ENCODE measurements at regions not wholly inside any gene's neighbourhood (a gene's known extent, or its start where the extent isn't known, plus 50 kb on each side); places are given as distances from the start of the nearest gene placed in this dataset.

- no peak for TF ChIP-seq CTCF (IDR thresholded peaks at IDR 0.05; ENCODE audit: control insufficient read depth, insufficient read depth, low read depth, low read length, missing control alignments)
- H3K4me3 ChIP-seq (ENCODE audit: control insufficient read depth, low read depth, low read length) = no peak overlapping the region
- DNase-seq (ENCODE audit: low read depth) = no peak
Measured at GRCh38 chr5:4625206-4625896, 514.8 kb upstream of the ADAMTS16 start.

DNA sequence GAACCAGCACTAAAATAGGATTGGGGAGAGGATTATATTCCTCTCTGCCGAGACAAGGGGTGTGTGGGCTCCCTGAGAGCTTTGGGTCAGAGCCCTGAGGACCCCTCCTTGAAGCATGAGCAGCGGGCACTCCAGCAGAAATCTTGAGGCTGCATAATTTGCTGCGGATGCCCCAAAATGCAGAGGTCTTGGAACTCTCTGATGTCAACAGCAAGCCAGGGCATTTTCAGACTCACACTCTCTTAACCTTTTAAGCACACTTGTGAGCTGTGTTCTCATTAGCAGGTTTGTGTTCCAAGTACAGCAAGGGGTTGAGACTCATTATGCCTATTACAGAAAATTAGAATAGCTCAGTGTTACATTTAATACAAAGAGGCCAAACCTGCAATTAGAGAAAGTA is 513.0 kb upstream of the ADAMTS16 start:
- DNase-seq (ENCODE audit: low read depth) = no peak
- no peak overlapping the region for H3K4me3 ChIP-seq (ENCODE audit: control insufficient read depth, low read depth, low read length)
- TF ChIP-seq CTCF (IDR thresholded peaks at IDR 0.05; ENCODE audit: control insufficient read depth, insufficient read depth, low read depth, low read length, missing control alignments) = no peak

DNA sequence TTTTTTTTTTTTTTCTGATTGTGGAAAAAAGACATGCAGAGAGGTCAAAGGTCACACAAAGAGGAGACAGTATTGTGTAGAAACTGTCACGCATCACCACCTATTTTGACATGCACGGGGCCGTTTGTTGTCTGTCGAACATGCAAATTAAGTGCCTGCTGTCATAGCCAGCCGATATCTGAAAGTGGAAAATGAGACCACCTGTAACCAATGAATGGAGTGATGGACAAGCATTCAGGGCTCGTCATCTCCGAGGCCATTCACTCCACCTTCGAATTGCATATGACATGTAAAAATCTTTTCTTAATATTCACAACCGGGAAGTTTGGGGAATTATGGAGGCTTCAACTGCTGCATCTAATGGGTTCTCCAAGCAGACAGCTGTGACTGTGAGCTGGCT is 512.2 kb upstream of the ADAMTS16 start:
- no peak for TF ChIP-seq CTCF (IDR thresholded peaks at IDR 0.05; ENCODE audit: control insufficient read depth, insufficient read depth, low read depth, low read length, missing control alignments)
- H3K4me3 ChIP-seq (ENCODE audit: control insufficient read depth, low read depth, low read length) = no peak overlapping the region
- no peak for DNase-seq (ENCODE audit: low read depth)

DNA sequence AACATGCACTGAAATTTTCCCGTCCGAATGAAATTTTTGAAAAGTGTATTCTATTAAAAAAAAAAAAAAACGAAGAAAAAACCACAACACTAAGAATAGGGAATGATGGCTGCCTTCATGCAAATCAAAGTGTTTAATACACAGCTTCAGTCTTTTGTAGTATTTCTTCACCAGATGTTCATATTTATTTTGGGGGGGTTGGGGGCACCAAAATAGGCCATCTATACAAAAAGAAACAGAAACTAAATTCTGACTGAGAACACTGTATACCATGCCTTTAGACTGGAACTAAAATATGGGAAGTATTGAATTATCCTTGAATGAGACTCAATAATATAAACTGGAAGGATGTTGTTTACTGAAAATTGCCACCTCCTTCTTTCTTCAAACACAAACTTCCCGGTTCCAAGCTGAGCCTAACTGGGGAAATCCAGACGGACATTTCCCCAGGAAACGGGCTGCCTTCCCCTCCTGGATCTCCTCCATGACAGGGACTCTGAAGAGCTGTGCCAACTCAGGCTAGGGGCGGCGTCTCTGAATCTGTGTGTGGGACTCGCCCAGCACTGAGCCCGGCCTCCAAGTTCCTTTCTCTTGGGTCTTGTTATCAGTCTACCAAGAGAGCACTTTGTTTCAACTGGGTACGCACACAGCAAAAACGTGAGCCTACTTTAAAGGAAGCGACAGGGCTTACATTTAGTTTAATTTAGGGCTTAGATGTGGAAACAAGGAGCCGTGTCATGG is 511.3 kb upstream of the ADAMTS16 start:
- DNase-seq (ENCODE audit: low read depth) = no peak
- no peak overlapping the region for H3K4me3 ChIP-seq (ENCODE audit: control insufficient read depth, low read depth, low read length)
- TF ChIP-seq CTCF (IDR thresholded peaks at IDR 0.05; ENCODE audit: control insufficient read depth, insufficient read depth, low read depth, low read length, missing control alignments) = no peak

DNA sequence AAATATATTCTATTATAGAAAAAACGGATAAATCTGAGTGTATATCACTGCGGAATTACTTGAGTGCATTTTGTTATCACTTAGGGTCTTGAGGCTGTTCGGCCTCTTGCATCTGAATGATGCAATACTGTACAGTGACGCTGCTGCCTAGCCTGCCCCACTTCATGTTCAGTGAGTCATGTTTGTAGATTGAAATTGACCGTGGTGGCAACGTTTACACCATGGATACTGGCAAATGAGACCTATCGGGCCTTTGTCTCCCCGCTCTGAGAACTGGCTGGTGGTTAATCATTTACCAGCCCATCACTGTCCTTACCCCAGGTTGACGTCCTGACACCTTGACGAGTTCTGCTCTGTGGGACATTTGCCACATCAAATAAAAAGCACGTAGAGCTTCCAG is 510.1 kb upstream of the ADAMTS16 start:
- no peak for TF ChIP-seq CTCF (IDR thresholded peaks at IDR 0.05; ENCODE audit: control insufficient read depth, insufficient read depth, low read depth, low read length, missing control alignments)
- no peak for DNase-seq (ENCODE audit: low read depth)
- H3K4me3 ChIP-seq (ENCODE audit: control insufficient read depth, low read depth, low read length) = no peak overlapping the region

- TF ChIP-seq CTCF (IDR thresholded peaks at IDR 0.05; ENCODE audit: control insufficient read depth, insufficient read depth, low read depth, low read length, missing control alignments) = no peak
- no peak for DNase-seq (ENCODE audit: low read depth)
- H3K4me3 ChIP-seq (ENCODE audit: control insufficient read depth, low read depth, low read length) = no peak overlapping the region
Measured at GRCh38 chr5:4634342-4634741, 505.8 kb upstream of the ADAMTS16 start.

Measured in AG09309 (cell line).